ENCODE measurements at regions not wholly inside any gene's neighbourhood (a gene's known extent, or its start where the extent isn't known, plus 50 kb on each side); places are given as distances from the start of the nearest gene placed in this dataset.

GRCh38 chr4:41865981-41866798, 69.0 kb upstream of the TMEM33 start:
- CTCF ChIA-PET = no interaction called here
- POLR2A ChIA-PET = no interaction called here

GRCh38 chr4:41865306-41865980, 69.8 kb upstream of the TMEM33 start:
- no peak for DNase-seq (ENCODE audit: extremely low spot score)
- CTCF ChIA-PET = no interaction called here
- POLR2A ChIA-PET = no interaction called here
- TF ChIP-seq PKNOX1 (IDR thresholded peaks at IDR 0.05) (no peak), FOXM1 (IDR thresholded peaks at IDR 0.05; ENCODE audit: borderline replicate concordance) (no peak), NFRKB (IDR thresholded peaks at IDR 0.05) (no peak), CTBP1 (IDR thresholded peaks at IDR 0.05; ENCODE audit: borderline replicate concordance) (no peak), LEF1 (IDR thresholded peaks at IDR 0.05; ENCODE audit: borderline replicate concordance) (no peak), FOXA1 (IDR thresholded peaks at IDR 0.05) (no peak), BHLHE40 (IDR thresholded peaks at IDR 0.05; ENCODE audit: borderline replicate concordance) (no peak), ARNT (IDR thresholded peaks at IDR 0.05) (no peak), FOXK2 (IDR thresholded peaks at IDR 0.05) (no peak)

More at GRCh38 chr4:41865981-41866798, 69.0 kb upstream of the TMEM33 start:
- DNase-seq (ENCODE audit: extremely low spot score) = no peak
- TF ChIP-seq TARDBP (IDR thresholded peaks at IDR 0.05) (no peak), CTBP1 (IDR thresholded peaks at IDR 0.05; ENCODE audit: borderline replicate concordance) (no peak), ZNF384 (IDR thresholded peaks at IDR 0.05) (no peak), HDGF (IDR thresholded peaks at IDR 0.05; ENCODE audit: borderline replicate concordance) (no peak), NFRKB (IDR thresholded peaks at IDR 0.05) (no peak), SUZ12 (IDR thresholded peaks at IDR 0.05) (no peak), PKNOX1 (IDR thresholded peaks at IDR 0.05) (no peak), LEF1 (IDR thresholded peaks at IDR 0.05; ENCODE audit: borderline replicate concordance) (no peak), BHLHE40 (IDR thresholded peaks at IDR 0.05; ENCODE audit: borderline replicate concordance) (no peak), SP1 (IDR thresholded peaks at IDR 0.05) (no peak), FOXA1 (IDR thresholded peaks at IDR 0.05) (no peak), ARNT (IDR thresholded peaks at IDR 0.05) (no peak), FOXM1 (IDR thresholded peaks at IDR 0.05; ENCODE audit: borderline replicate concordance) (no peak), L3MBTL2 (conservative IDR thresholded peaks at IDR 0.05) (no peak), FOXK2 (IDR thresholded peaks at IDR 0.05) (no peak), ELF4 (IDR thresholded peaks at IDR 0.05) (no peak)

GRCh38 chr4:41859087-41859486, 76.1 kb upstream of the TMEM33 start:
- POLR2A ChIA-PET = no interaction called here
- CTCF ChIA-PET = interaction anchor here (0.6 kb wide), 1 partner anchor 166 kb away, joined by 4 read pairs; no protein-coding TSS in a partner anchor
- no peak for DNase-seq (ENCODE audit: extremely low spot score)
- TF ChIP-seq CTBP1 (IDR thresholded peaks at IDR 0.05; ENCODE audit: borderline replicate concordance) (no peak), TARDBP (IDR thresholded peaks at IDR 0.05) (no peak), SUZ12 (IDR thresholded peaks at IDR 0.05) (no peak), HDGF (IDR thresholded peaks at IDR 0.05; ENCODE audit: borderline replicate concordance) (no peak), BHLHE40 (IDR thresholded peaks at IDR 0.05; ENCODE audit: borderline replicate concordance) (no peak), NFRKB (IDR thresholded peaks at IDR 0.05) (no peak)

GRCh38 chr4:41857226-41857641, 78.0 kb upstream of the TMEM33 start:
- TF ChIP-seq FOXK2 (IDR thresholded peaks at IDR 0.05) (no peak), FOXM1 (IDR thresholded peaks at IDR 0.05; ENCODE audit: borderline replicate concordance) (no peak), SUZ12 (IDR thresholded peaks at IDR 0.05) (no peak), BHLHE40 (IDR thresholded peaks at IDR 0.05; ENCODE audit: borderline replicate concordance) (no peak)
- ChIA-PET CTCF (no interaction called here), POLR2A (no interaction called here)
- no peak for DNase-seq (ENCODE audit: extremely low spot score)

GRCh38 chr4:41856797-41857196, 78.4 kb upstream of the TMEM33 start:
- CTCF ChIA-PET = no interaction called here
- POLR2A ChIA-PET = no interaction called here
- DNase-seq (ENCODE audit: extremely low spot score) = no peak
- TF ChIP-seq ELF4 (IDR thresholded peaks at IDR 0.05) (no peak), PKNOX1 (IDR thresholded peaks at IDR 0.05) (no peak), L3MBTL2 (conservative IDR thresholded peaks at IDR 0.05) (no peak), LEF1 (IDR thresholded peaks at IDR 0.05; ENCODE audit: borderline replicate concordance) (no peak), ARNT (IDR thresholded peaks at IDR 0.05) (no peak), TARDBP (IDR thresholded peaks at IDR 0.05) (no peak), HDGF (IDR thresholded peaks at IDR 0.05; ENCODE audit: borderline replicate concordance) (no peak), FOXA1 (IDR thresholded peaks at IDR 0.05) (no peak), BHLHE40 (IDR thresholded peaks at IDR 0.05; ENCODE audit: borderline replicate concordance) (no peak), SP1 (IDR thresholded peaks at IDR 0.05) (no peak), FOXM1 (IDR thresholded peaks at IDR 0.05; ENCODE audit: borderline replicate concordance) (no peak), SUZ12 (IDR thresholded peaks at IDR 0.05) (no peak), NFRKB (IDR thresholded peaks at IDR 0.05) (no peak), CTBP1 (IDR thresholded peaks at IDR 0.05; ENCODE audit: borderline replicate concordance) (no peak), ZNF384 (IDR thresholded peaks at IDR 0.05) (no peak), FOXK2 (IDR thresholded peaks at IDR 0.05) (no peak)

- ChIA-PET POLR2A (no interaction called here), CTCF (interaction anchor here (0.6 kb wide), 1 partner anchor 665 kb away, joined by 3 read pairs; no protein-coding TSS in a partner anchor)
- DNase-seq (ENCODE audit: extremely low spot score) = no peak
- TF ChIP-seq SUZ12 (IDR thresholded peaks at IDR 0.05) = no peak
- no peak for TF ChIP-seq ELF4 (IDR thresholded peaks at IDR 0.05)
- TF ChIP-seq L3MBTL2 (conservative IDR thresholded peaks at IDR 0.05) = no peak
- no peak for TF ChIP-seq SP1 (IDR thresholded peaks at IDR 0.05)
- TF ChIP-seq TARDBP (IDR thresholded peaks at IDR 0.05) = no peak
- TF ChIP-seq CTBP1 (IDR thresholded peaks at IDR 0.05; ENCODE audit: borderline replicate concordance) = no peak
- no peak for TF ChIP-seq ARNT (IDR thresholded peaks at IDR 0.05)
- TF ChIP-seq PKNOX1 (IDR thresholded peaks at IDR 0.05) = no peak
- no peak for TF ChIP-seq BHLHE40 (IDR thresholded peaks at IDR 0.05; ENCODE audit: borderline replicate concordance)
- TF ChIP-seq NFRKB (IDR thresholded peaks at IDR 0.05) = no peak
- no peak for TF ChIP-seq ZNF384 (IDR thresholded peaks at IDR 0.05)
- no peak for TF ChIP-seq HDGF (IDR thresholded peaks at IDR 0.05; ENCODE audit: borderline replicate concordance)
- no peak for TF ChIP-seq FOXK2 (IDR thresholded peaks at IDR 0.05)
- no peak for TF ChIP-seq FOXM1 (IDR thresholded peaks at IDR 0.05; ENCODE audit: borderline replicate concordance)
These were observed 81.3 kb upstream of the TMEM33 start for GRCh38 chr4:41853973-41854372.
